ENCODE measurements at regions not wholly inside any gene's neighbourhood (a gene's known extent, or its start where the extent isn't known, plus 50 kb on each side); places are given as distances from the start of the nearest gene placed in this dataset.

DNA sequence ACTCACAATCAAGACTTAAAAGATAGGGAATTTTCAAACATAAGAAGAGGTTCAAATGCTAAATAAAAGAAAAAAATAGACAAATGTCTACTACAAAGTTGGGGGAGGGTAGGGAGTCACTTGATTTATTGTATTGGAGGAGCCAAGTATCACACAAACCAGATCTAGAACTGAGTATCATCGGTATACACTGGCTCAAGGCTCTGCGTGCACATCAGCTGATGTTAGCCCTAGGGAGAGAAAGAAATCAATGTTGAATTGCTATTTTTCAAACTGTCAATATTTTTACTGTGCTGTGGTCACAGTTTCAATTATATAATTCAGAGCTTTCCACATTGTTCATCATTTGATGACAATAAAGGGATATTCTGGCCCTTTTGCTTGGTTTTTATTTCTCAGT lies 54.9 kb upstream of the RXFP2 start:
- no peak for DNase-seq (ENCODE audit: low spot score)

DNA sequence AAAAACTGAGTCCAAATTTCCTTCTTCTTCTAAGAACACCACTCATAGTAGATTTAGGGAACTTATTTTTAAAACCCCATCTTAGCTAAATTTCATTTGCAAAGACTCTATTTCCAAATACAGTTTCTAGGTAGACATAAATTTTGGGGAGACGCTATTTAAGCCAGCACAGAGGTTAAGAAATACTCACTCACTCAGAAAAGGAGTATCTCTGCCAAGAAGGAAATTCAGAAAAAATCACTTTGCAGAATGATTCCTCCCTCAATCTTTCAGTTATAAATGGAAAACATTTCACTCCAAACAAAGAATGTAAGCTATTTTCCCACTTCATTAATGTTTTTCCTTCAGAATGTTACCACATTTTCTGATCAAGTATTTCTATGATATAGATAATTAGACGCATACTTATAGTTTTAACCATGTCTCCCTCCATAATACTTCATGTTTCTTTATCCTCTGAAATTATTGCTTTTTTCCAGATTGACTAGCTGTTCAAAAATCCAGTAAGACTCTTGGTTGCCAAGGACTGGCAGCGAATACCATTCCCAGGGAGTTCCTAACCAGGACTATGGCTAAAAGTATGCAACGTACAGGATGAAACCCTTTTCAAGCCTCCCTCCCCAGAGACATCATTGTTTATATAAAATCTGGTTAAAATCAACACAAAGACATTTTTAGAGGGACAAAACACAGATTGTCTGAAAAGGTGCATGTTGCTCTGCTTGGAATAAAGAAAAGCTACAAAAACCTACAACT lies 52.5 kb upstream of the RXFP2 start:
- DNase-seq (ENCODE audit: low spot score): no peak

Small RNA genes in the stretch of these regions (small RNA-seq; reads per million reads assigned to genes)
- gene AL161616.1: 0 reads per million in 2 experiments
